Activated CD4-positive, alpha-beta T cell treated with anti-CD3 and anti-CD28 coated beads, Interleukin-2, amount 50 U/mL, for 1 hour (primary cell): ENCODE measurements at regions not wholly inside any gene's neighbourhood (a gene's known extent, or its start where the extent isn't known, plus 50 kb on each side); places are given as distances from the start of the nearest gene placed in this dataset.
"Not testable (repeated sequence)": the region's sequence is repeated elsewhere in the genome, so short reads cannot be mapped to it uniquely, and the experiment has no call there.

ENCODE experiments used
- DNase-seq: peaks from one replicate; pipeline ENCODE4 v3.0.0-alpha.2; 2020

DNA sequence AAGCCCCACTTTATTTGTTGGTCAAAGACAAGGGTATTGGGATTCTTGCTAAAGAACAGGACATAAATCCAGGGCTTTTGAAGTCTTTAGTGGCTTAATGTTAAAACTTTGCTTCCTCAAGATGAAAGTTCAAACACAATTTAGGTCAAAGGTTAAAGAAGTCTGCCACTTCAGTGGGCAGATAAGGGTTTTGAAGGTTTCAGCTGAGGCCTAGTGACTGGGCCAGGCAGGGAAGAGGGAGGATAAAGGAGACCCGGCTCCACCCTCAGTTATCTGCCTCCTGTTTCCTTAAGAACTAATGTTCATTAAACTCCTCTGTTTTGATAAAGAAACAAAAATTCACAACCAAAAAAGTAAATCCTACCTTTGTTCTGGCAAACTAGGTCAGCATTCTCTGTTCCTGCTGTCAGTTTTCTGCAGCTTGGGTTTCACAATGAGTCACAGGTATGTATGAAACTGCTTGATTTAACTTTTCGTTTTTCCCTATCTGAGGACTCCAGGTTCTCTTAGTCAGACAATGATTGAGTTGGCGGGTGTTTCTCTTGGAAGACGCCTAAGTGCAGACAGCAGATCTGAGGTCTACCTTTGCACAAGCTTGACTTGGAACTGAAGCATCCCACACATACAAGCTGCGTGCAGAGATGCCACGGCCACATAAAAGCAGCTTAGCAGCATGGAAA is 208.3 kb downstream of the EXOC5 start:
- DNase-seq, result no peak

DNA sequence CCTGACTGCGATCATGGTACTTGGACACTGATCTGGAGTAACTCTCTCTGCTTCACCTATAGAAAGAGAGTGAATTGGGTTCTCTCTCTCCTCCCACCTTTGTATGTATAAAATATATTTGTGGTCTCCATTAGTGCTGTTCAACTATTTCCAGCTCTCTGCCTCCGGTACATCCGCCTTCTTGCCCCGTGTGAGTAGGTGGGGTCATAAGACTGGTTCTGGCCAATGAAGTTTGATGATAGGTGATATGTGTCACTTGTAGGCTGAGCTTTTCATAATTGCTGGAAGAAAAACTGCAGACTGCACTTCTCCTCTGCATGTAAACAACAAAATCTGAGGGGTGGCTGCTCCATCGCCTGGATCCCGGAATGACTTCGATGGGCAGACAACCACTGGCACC is 210.4 kb downstream of the EXOC5 start:
- no peak for DNase-seq

GRCh38 chr14:57057803-57058202 is 210.9 kb downstream of the EXOC5 start:
- no peak for DNase-seq

DNA sequence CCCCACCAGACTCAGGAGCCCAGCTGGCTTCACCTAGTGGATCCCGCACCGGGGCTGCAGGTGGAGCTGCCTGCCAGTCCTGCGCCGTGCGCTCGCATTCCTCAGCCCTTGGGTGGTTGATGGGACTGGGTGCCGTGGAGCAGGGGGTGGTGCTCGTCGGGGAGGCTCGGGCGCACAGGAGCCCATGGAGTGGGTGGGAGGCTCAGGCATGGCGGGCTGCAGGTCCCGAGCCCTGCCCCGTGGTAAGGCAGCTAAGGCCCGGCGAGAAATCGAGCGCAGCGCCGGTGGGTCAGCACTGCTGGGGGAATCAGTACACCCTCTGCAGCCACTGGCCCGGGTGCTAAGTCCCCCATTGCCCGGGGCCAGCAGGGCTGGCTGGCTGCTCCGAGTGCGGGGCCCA is 212.2 kb downstream of the EXOC5 start:
- DNase-seq, result not testable (repeated sequence)

- no peak for DNase-seq
Measured at GRCh38 chr14:57052705-57053302, 215.9 kb downstream of the EXOC5 start.

DNA sequence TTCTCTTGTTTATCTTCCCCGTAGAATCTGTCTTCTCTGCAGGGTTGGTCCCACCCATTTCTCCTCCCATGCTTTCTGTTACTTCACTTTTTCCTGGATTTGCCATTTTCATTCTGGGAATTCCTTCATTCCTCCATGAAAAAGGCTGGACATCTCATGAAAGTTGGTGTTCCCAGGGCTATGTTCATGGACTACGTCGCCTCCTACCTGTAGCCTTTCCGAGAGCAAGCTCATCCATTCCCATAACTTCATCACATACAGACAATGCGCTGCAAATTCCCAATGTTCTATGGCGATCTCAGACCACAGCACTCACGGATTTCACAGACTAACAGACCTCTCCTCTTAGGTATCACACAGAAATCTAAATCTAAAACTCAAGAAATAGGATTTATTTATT is 217.1 kb downstream of the EXOC5 start:
- no peak for DNase-seq

DNA sequence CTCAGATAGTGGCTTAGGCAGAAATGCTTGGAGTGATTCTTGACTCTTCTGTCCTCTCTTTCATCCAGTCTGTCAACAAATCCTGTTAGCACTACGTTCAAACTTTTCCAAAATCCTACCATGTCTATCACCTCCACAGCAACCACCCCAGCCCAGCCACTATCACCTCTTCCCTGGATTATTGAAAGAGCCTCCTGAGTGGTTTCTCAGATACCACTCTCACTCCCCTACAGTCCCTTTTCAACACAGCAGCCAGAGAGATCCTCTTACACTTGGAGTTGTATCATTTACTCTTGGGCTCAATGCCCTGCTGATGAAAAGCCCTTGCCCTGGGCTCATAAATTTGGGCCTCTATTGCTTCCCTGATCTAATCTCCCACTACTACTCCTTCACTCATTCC is 218.9 kb downstream of the EXOC5 start:
- no peak for DNase-seq

DNA sequence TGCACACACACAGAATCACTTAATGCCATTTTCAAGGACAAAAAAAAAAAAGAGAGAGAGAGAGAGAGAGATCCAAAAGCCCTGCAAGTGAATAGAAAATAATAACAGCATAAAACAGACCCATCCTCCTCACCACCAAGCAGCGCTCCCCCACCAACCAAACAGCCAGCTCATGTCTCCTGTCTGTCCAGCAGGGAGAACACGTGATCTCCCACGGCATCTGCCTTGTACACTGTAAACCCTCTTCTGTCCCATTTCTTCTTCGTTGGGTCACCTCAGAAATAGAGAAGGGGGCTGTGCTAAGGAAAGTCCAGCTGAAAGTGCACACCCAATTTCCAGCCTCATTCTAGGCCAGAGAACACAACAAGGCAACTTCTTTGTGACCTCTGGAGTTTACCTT is 222.5 kb downstream of the EXOC5 start:
- DNase-seq, result no peak

- DNase-seq, result not testable (repeated sequence)
Measured at GRCh38 chr14:57044101-57044973, 224.4 kb downstream of the EXOC5 start.

DNA sequence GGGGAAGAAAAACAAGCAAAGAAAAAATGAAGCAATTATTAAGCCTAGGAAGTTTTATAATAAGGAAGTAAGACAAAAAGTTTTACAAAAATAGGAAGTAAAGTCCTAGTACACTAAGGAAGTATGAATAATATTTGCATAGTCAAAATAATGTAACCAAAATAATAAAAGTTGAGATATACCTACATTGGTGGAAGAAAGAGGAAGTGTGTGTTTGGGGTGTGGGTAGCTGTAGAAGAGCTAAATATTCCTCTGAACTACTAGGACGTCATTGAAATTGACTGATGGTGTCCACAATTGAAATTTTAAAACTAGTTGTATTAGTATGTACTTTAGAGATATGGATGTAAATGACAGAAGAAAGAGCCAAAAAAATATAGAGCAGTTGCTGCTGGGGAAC is 228.4 kb upstream of the OTX2 start:
- no peak for DNase-seq

DNA sequence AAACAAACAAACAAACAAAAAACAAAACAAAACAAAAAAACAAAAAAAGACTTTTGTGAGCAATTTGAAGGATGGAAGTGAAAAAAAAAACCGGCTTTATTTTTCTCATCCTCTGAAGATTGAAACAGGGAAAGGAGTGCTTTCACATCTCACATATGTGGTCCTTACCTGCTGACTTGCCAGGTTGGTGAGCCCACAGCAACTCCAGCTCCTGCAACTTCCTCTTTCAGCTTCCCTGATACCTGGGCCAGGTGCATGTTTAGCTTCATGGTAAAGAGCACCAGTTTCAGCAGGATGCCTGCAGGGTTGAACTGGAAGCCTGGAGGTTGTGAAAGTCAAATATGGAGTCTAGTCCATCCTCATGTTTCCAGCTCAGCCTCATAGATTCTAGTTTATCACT is 221.2 kb upstream of the OTX2 start:
- DNase-seq, result no peak

- no peak for DNase-seq
Measured at GRCh38 chr14:57029620-57030253, 219.5 kb upstream of the OTX2 start.

DNA sequence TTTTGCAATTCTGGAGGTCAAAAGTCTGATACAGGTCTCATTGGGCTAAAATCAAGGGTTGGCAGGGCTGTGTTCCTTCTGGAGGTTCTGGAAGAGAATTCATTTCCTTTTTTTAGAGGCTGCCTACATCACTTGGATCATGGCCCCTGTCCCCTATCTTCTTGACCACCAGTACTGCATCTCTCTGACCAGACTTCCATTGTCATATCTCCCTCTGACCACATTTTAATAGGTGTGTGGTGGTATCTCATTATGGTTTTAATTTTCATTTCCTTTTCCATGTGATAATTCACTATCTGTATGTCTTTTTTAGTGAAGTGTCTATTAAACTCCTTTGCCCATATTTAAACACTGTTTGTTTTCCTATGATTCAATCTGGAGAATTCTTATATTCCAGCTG is 215.2 kb upstream of the OTX2 start:
- no peak for DNase-seq

DNA sequence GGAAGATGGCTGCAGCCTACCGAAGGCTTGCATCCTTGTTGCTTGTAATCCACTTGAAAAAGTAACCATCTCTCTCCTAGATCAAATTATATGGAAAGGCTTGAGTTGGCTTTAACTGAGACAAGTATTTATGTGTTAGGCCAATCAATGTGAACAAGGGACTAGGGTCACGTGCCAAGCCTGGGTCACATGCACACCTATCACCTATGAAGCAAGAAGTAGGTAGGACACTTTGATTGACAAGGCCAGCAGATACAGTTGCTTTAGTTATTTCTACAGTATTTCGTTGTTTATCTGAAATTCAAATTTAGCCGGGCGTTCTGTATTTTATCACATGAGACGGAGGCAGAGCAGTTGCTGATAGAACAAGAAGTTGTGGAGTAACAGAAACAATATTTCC is 212.3 kb upstream of the OTX2 start:
- DNase-seq, result no peak

DNA sequence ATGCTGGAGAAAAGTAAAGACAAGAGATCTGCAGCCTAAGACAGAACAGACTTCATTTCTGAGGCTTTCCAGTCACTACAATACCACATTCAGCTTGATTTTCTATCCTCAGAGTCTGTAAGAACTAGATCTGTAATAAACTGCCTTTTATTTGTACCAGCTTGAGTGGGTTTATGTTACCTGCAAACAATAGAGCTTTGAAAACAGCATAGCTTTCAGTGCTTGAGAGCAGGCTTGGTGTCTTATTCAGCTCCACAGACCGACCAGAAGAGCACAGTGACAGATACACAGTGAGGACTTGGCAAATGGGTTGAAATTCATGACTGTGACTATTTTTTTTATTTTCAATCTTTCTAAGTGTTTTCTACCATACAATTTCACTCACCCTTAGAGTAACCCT is 207.8 kb upstream of the OTX2 start:
- no peak for DNase-seq

DNA sequence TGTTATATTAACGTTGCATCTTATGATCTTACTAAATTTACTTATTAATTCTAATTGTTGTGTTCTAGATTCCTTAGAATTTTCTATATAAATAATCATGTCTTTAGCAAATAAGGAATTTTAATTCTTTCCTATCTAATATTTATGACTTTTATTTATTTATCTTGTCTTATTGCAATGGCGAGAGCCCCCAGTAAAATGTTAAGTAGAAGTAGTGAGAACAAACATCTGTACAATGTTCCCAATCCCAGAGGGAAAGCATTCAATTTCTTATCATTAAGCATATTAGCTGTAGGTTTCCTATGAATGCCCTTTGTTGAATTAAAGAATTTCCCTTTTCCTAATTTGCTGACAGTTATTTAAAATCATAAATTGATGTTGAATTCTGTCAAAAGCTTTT is 203.7 kb upstream of the OTX2 start:
- DNase-seq, result no peak

DNA sequence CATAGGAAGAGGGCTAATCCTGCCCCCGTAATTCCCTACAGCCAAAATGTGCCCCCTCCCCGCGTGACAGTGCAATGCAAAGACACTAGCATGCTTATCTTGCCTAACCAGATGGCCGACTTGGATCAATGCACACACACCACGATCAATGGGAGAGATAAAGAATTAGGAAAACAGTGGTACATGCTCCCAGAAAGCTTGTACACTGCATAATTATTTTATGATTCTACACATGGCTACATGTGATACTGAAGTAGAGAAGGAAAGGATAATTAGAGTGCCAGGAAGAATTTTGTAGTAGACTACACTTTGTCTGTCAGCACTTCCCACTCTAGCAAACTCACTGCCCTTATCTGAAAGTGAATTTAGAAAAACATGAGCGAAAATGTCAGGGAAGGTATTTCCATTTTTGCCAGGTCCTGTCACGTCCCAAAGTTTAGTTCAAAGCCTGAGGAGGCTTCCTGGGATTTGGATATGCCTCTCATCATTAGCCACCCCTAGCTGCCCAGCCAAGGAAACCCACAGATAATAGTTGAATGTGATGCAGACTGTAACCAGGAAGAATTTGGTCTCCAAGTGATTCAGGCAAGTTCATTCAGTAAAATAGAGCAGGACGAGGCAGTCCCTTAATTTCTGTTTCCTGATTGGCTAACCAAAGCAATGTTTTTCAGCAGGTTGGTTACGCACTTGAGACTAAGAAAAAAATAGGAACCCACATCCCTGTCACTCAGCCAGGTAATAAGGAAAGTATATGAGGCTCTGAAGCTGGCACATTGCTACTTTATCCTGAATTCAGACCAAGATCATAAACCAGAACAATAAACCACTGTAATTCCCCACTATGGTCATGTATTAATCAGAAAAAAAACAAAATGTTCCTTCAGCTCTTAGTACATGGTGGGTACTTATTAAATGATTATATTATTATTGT is 199.6 kb upstream of the OTX2 start:
- DNase-seq, result no peak

- no peak for DNase-seq
Measured at GRCh38 chr14:57008534-57008933, 198.3 kb upstream of the OTX2 start.

DNA sequence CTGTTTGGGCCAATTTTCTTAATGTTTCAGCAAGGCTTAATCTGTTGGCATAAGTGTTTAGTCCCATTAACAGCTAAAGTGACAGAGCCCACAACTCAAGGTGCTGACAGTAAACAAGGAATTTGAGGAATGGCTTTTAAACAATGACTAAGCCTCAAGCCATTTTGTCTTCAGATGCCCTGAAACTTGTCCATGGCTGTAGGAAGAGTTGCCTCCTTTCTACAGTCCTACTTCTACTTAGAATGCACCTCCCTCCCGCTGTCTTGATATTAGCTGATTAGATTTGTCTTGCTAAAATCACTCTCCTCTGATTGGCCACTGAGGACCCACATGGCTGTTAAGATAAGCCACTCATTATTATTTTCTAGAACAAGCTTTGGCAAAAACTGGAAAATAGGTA is 188.4 kb upstream of the OTX2 start:
- DNase-seq, result no peak

DNA sequence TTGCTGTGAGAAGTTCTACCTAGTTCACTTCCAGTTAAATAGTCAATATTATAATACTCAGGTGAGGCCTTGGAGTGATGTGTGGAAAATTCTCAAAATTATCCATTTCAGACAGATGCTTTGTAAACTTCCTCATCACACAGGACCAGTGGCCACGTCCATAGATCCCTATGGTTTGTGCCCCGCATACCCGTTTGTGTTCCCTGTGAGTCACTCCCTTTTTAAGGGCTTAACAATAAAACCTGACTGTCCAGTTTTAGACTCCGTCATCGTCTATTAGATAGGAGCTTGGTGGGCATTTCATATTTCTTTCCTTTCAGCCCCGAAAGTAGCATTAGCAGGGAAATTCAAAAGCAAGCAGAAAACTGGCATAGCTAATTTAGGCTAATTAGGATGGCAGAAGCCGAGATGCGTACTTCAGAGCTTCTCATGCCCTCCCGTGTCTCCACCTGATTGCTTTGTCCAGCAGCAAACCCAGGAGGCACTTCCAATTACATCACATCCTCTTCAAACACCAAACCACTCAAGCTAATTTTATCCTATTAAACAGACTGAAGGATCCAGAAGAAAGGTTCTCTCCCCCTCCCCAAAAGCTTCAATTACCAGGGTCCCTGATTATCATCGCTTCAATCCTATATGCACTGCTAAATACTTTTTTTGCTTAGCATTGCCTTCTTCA is 186.6 kb upstream of the OTX2 start:
- no peak for DNase-seq

DNA sequence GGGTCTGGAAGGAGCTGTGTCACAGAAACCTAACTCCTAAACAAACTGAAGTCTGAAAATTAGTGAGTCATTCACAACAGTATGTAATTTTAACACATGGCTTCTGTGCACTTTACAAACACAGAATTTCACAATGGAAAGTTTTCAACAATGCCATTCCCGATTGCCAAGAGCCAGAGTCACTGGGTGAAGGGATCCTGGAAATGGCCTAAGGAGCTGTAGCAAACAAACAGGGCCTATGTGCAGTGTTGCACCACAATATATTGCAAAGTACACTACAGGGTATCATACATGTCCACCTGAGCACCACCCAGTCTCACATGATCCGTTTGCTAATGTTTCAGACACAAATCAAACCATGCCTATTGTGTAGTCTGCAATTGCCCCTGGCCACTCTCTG is 184.7 kb upstream of the OTX2 start:
- DNase-seq, result no peak

GRCh38 chr14:56992332-56992820 is 182.1 kb upstream of the OTX2 start:
- DNase-seq, result no peak
